Adipocyte (in vitro differentiated cells): ENCODE measurements at regions not wholly inside any gene's neighbourhood (a gene's known extent, or its start where the extent isn't known, plus 50 kb on each side); places are given as distances from the start of the nearest gene placed in this dataset.

Experiments
- DNase-seq: peaks from one replicate; pipeline ENCODE4 v3.0.0-alpha.2; 2015; ENCODE audit warnings: low read depth
- H3K27me3 ChIP-seq: replicated peaks from 2 replicates; pipeline ENCODE4 v1.7.0; 2013; ENCODE audit warnings: mild to moderate bottlenecking, low read length, moderate library complexity; ENCODE audit not compliant: control insufficient read depth, insufficient read depth
- H3K36me3 ChIP-seq: 2 replicates; pipeline ENCODE4 v1.7.0; 2013; ENCODE audit warnings: low read length, mild to moderate bottlenecking, moderate library complexity; ENCODE audit not compliant: control insufficient read depth, insufficient read depth, severe bottlenecking
- H3K4me1 ChIP-seq: 2 replicates; pipeline ENCODE4 v1.7.0; 2013; ENCODE audit warnings: mild to moderate bottlenecking, low read length, moderate library complexity; ENCODE audit not compliant: control insufficient read depth, insufficient read depth
- H3K4me3 ChIP-seq: 2 replicates; pipeline ENCODE4 v1.7.0; 2013; ENCODE audit warnings: mild to moderate bottlenecking, low read length, moderate library complexity
- H3K9ac ChIP-seq: 2 replicates; pipeline ENCODE4 v1.7.0; 2013; ENCODE audit warnings: mild to moderate bottlenecking, low read length, moderate library complexity
- H3K9me3 ChIP-seq: 2 replicates; pipeline ENCODE4 v1.7.0; 2013; ENCODE audit warnings: mild to moderate bottlenecking, low read length, moderate library complexity; ENCODE audit not compliant: control insufficient read depth

GRCh38 chr10:91170418-91170817 is 50.0 kb upstream of the PCGF5 start:
- no peaks in the 10 kb centered on the region for H3K4me1 ChIP-seq
- H3K4me3 ChIP-seq, result no peak overlapping the region
- H3K9ac ChIP-seq, result no peak overlapping the region
- no peaks in the 10 kb centered on the region for H3K9me3 ChIP-seq
- no peaks in the 10 kb centered on the region for H3K36me3 ChIP-seq
- no peak for DNase-seq
- H3K27me3 ChIP-seq, result no peaks in the 10 kb centered on the region
